K562 (cell line): ENCODE measurements at regions not wholly inside any gene's neighbourhood (a gene's known extent, or its start where the extent isn't known, plus 50 kb on each side); places are given as distances from the start of the nearest gene placed in this dataset.

ENCODE experiments used
- BMI1 ChIP-seq: fragments of 150-350 bp; IDR thresholded peaks from 2 replicates; pipeline ENCODE4 v1.6.1; 2014; ENCODE audit warnings: low read length
- CEBPG ChIP-seq, 3 experiments: fragments of 200-800 bp in 1 of 3; sonication (Bioruptor generic) in 1 of 3; sonication (generic) in 1 of 3; formaldehyde crosslinking in 1 of 3; IDR thresholded peaks in 2 of 3; conservative IDR thresholded peaks in 1 of 3; 2 replicates each; pipeline versions ENCODE4 v1.6.1 to v1.8.0; 2016 to 2022; ENCODE audit warnings: missing compliant biosample characterization in 2 of 3, missing genetic modification characterization in 2 of 3, mild to moderate bottlenecking in 1 of 3, missing genetic modification reagents in 1 of 3
- CSDE1 ChIP-seq, 2 experiments: fragments of 450-650 bp; IDR thresholded peaks; 2 replicates each; pipeline ENCODE4 v1.6.1; 2016; ENCODE audit warnings: mild to moderate bottlenecking in 1 of 2
- KDM1A ChIP-seq, 2 experiments: fragments of 450-650 bp; IDR thresholded peaks; 2 replicates each; pipeline ENCODE4 v1.6.1; 2016; ENCODE audit warnings: mild to moderate bottlenecking in 2 of 2
- NFIC ChIP-seq: fragments of 450-650 bp; IDR thresholded peaks from 2 replicates; pipeline ENCODE4 v1.6.1; 2017; ENCODE audit warnings: mild to moderate bottlenecking, inconsistent platforms
- ZKSCAN1 ChIP-seq: fragments of 150-350 bp; IDR thresholded peaks from 2 replicates; pipeline ENCODE4 v1.6.1; 2016; ENCODE audit warnings: low read depth, low read length
- ZNF384 ChIP-seq: IDR thresholded peaks from 2 replicates; pipeline ENCODE4 v1.6.1; 2012; ENCODE audit warnings: low read depth, low read length, improper control_type of control experiment
- TF ChIP-seq, protein P1 (sequence below): sonication (generic); formaldehyde crosslinking; IDR thresholded peaks from 2 replicates; pipeline ENCODE4 v1.8.0; 2022; ENCODE audit warnings: mild to moderate bottlenecking, missing genetic modification reagents
- TF ChIP-seq, protein P2 (sequence below): fragments of 150-350 bp; IDR thresholded peaks from 2 replicates; pipeline ENCODE4 v1.6.1; 2014; ENCODE audit warnings: low read depth, mild to moderate bottlenecking, low read length, borderline replicate concordance

DNA sequence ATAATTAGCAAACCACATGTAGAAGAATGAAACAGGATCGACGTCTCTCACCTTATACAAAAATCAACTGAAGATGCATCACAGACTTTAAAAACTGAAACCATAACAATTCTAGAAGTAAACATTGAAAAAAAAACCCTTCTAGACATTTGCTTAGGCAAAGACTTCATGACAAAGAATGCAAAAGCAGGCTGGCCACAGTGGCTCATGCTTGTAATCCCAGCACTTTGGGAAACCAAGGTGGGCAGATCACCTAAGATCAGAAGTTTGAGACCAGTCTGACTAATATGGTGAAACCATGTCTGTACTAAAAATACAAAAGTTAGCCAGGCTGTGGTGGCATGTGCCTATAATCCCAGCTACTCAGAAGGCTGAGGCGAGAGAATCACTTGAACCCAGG, 1351.7 kb downstream of the MRPL39 start (continued):
- TF ChIP-seq KDM1A (IDR thresholded peaks at IDR 0.05), result no peak
- TF ChIP-seq, protein P1, sequence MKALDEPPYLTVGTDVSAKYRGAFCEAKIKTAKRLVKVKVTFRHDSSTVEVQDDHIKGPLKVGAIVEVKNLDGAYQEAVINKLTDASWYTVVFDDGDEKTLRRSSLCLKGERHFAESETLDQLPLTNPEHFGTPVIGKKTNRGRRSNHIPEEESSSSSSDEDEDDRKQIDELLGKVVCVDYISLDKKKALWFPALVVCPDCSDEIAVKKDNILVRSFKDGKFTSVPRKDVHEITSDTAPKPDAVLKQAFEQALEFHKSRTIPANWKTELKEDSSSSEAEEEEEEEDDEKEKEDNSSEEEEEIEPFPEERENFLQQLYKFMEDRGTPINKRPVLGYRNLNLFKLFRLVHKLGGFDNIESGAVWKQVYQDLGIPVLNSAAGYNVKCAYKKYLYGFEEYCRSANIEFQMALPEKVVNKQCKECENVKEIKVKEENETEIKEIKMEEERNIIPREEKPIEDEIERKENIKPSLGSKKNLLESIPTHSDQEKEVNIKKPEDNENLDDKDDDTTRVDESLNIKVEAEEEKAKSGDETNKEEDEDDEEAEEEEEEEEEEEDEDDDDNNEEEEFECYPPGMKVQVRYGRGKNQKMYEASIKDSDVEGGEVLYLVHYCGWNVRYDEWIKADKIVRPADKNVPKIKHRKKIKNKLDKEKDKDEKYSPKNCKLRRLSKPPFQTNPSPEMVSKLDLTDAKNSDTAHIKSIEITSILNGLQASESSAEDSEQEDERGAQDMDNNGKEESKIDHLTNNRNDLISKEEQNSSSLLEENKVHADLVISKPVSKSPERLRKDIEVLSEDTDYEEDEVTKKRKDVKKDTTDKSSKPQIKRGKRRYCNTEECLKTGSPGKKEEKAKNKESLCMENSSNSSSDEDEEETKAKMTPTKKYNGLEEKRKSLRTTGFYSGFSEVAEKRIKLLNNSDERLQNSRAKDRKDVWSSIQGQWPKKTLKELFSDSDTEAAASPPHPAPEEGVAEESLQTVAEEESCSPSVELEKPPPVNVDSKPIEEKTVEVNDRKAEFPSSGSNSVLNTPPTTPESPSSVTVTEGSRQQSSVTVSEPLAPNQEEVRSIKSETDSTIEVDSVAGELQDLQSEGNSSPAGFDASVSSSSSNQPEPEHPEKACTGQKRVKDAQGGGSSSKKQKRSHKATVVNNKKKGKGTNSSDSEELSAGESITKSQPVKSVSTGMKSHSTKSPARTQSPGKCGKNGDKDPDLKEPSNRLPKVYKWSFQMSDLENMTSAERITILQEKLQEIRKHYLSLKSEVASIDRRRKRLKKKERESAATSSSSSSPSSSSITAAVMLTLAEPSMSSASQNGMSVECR (CRISPR knock-in tag), result no peak
- TF ChIP-seq CEBPG (CRISPR knock-in tag; IDR thresholded peaks at IDR 0.05), result no peak
- TF ChIP-seq CEBPG (tag; conservative IDR thresholded peaks at IDR 0.05 in 1 of 2, IDR thresholded peaks at IDR 0.05 in 1 of 2), result no peak
- TF ChIP-seq CSDE1 (IDR thresholded peaks at IDR 0.05), result no peak
- no peak for TF ChIP-seq ZNF384
- no peak for TF ChIP-seq BMI1
- no peak for TF ChIP-seq ZKSCAN1
- TF ChIP-seq NFIC, result no peak
- TF ChIP-seq, protein P2, sequence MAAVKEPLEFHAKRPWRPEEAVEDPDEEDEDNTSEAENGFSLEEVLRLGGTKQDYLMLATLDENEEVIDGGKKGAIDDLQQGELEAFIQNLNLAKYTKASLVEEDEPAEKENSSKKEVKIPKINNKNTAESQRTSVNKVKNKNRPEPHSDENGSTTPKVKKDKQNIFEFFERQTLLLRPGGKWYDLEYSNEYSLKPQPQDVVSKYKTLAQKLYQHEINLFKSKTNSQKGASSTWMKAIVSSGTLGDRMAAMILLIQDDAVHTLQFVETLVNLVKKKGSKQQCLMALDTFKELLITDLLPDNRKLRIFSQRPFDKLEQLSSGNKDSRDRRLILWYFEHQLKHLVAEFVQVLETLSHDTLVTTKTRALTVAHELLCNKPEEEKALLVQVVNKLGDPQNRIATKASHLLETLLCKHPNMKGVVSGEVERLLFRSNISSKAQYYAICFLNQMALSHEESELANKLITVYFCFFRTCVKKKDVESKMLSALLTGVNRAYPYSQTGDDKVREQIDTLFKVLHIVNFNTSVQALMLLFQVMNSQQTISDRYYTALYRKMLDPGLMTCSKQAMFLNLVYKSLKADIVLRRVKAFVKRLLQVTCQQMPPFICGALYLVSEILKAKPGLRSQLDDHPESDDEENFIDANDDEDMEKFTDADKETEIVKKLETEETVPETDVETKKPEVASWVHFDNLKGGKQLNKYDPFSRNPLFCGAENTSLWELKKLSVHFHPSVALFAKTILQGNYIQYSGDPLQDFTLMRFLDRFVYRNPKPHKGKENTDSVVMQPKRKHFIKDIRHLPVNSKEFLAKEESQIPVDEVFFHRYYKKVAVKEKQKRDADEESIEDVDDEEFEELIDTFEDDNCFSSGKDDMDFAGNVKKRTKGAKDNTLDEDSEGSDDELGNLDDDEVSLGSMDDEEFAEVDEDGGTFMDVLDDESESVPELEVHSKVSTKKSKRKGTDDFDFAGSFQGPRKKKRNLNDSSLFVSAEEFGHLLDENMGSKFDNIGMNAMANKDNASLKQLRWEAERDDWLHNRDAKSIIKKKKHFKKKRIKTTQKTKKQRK, result no peak
